ENCODE measurements at regions not wholly inside any gene's neighbourhood (a gene's known extent, or its start where the extent isn't known, plus 50 kb on each side); places are given as distances from the start of the nearest gene placed in this dataset.

DNA sequence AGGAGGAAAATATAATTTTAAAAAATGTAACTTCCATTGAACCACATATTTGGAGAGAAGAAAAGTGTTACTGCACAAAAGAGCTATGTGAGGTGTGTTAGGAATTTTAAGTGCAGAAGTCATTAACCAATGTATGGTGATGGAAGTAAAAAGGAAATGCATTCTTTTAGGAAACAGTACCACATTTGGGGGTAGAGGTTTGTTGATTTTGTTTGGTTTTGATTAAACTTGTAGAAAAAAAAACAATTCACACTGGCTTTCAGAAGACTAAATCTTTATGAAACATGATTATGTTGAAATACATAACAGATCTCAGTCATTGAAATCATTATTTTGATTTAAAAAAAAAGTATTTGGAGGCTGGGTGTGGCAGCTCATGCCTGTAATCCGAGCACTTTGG is 1287.0 kb upstream of the GJE1 start:
- no peak for TF ChIP-seq CTCF (IDR thresholded peaks at IDR 0.05; ENCODE audit: borderline replicate concordance, control extremely low read depth, extremely low read depth, insufficient read depth, missing control alignments)
- in situ Hi-C loops (cut with MboI; ENCODE audit: low sequenced_read_pairs, unreplicated experiment): no loop called here
- DNase-seq (ENCODE audit: low spot score): no peak

DNA sequence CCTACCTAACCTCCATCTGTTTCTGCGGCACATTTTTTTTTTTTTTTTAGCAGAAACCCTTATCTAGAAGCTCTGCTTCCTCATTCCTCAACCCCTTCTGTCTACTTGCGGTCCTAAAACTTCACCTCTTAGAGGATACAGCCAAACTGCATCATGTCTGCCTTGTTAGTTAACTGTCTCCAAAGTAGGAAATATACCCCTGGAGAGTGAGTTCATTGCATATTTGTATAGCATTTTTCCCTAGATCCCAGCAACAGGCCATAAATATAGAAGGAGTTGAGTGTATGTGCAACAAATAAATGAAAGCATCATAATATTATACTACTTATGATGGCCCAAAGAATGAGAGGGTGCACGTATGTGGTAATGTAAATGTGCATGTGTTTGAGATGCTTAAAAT is 1288.6 kb upstream of the GJE1 start:
- no peak for DNase-seq (ENCODE audit: low spot score)
- no peak for TF ChIP-seq CTCF (IDR thresholded peaks at IDR 0.05; ENCODE audit: borderline replicate concordance, control extremely low read depth, extremely low read depth, insufficient read depth, missing control alignments)
- in situ Hi-C loops (cut with MboI; ENCODE audit: low sequenced_read_pairs, unreplicated experiment): no loop called here

- TF ChIP-seq CTCF (IDR thresholded peaks at IDR 0.05; ENCODE audit: borderline replicate concordance, control extremely low read depth, extremely low read depth, insufficient read depth, missing control alignments): no peak
- in situ Hi-C loops (cut with MboI; ENCODE audit: low sequenced_read_pairs, unreplicated experiment): no loop called here
- no peak for DNase-seq (ENCODE audit: low spot score)
Measured at GRCh38 chr6:140833408-140833807, 1299.3 kb upstream of the GJE1 start.

- no peak for TF ChIP-seq CTCF (IDR thresholded peaks at IDR 0.05; ENCODE audit: borderline replicate concordance, control extremely low read depth, extremely low read depth, insufficient read depth, missing control alignments)
- in situ Hi-C loops (cut with MboI; ENCODE audit: low sequenced_read_pairs, unreplicated experiment): no loop called here
- no peak for DNase-seq (ENCODE audit: low spot score)
Measured at GRCh38 chr6:140830666-140831065, 1302.1 kb upstream of the GJE1 start.

DNA sequence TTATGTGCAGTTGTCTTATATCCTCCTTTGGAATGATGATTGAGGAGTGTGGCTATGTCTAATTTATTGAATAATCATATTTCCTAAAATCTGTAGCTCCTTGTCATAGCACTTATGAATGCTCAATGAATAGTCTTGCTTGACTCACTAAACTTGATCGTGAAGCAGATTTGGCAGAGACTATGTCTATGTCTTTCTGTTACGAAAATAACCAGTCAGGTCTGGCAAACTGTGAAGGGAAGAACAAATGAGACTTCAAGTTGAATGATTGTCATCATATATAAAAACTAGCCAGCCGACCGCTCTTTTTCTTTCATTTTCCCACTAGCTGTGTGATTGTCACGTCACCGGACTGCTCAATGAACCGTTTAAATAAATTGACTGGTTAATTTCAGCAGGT is 1303.9 kb upstream of the GJE1 start:
- TF ChIP-seq CTCF (IDR thresholded peaks at IDR 0.05; ENCODE audit: borderline replicate concordance, control extremely low read depth, extremely low read depth, insufficient read depth, missing control alignments): no peak
- in situ Hi-C loops (cut with MboI; ENCODE audit: low sequenced_read_pairs, unreplicated experiment): no loop called here
- DNase-seq (ENCODE audit: low spot score): no peak

- in situ Hi-C loops (cut with MboI; ENCODE audit: low sequenced_read_pairs, unreplicated experiment): no loop called here
- TF ChIP-seq CTCF (IDR thresholded peaks at IDR 0.05; ENCODE audit: borderline replicate concordance, control extremely low read depth, extremely low read depth, insufficient read depth, missing control alignments): no peak
Measured at GRCh38 chr6:140827593-140827992, 1305.1 kb upstream of the GJE1 start.

GRCh38 chr6:140825731-140826130 is 1307.0 kb upstream of the GJE1 start:
- in situ Hi-C loops (cut with MboI; ENCODE audit: low sequenced_read_pairs, unreplicated experiment): no loop called here
- TF ChIP-seq CTCF (IDR thresholded peaks at IDR 0.05; ENCODE audit: borderline replicate concordance, control extremely low read depth, extremely low read depth, insufficient read depth, missing control alignments): no peak
- no peak for DNase-seq (ENCODE audit: low spot score)

More at GRCh38 chr6:140827593-140827992, 1305.1 kb upstream of the GJE1 start:
- no peak for DNase-seq (ENCODE audit: low spot score)
